ENCODE measurements at regions not wholly inside any gene's neighbourhood (a gene's known extent, or its start where the extent isn't known, plus 50 kb on each side); places are given as distances from the start of the nearest gene placed in this dataset.

DNA sequence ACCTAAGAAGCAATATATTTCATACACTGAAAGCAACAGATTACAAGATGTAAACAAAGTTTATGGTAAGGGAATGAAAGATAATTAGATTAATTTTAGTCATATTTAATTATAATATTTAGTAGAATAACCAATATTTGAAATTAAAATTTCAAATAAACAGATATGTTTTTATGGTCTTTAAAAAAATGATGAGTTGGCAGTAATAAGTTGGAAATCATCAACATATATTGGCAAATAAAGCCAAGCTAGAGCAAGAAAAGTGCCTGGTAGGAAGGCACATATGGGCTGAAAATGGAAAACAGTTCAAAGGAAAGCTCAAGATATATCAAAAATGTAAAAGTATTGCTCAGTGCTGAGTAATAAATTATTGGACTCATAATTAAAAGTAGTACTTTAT lies 1274.0 kb downstream of the AMY1C start:
- TF ChIP-seq CTCF (conservative IDR thresholded peaks at IDR 0.05) = no peak
- no peak for TF ChIP-seq EZH2 (IDR thresholded peaks at IDR 0.05; ENCODE audit: low read depth)

Data from PC-9 (cell line).